ENCODE measurements at regions not wholly inside any gene's neighbourhood (a gene's known extent, or its start where the extent isn't known, plus 50 kb on each side); places are given as distances from the start of the nearest gene placed in this dataset.

DNA sequence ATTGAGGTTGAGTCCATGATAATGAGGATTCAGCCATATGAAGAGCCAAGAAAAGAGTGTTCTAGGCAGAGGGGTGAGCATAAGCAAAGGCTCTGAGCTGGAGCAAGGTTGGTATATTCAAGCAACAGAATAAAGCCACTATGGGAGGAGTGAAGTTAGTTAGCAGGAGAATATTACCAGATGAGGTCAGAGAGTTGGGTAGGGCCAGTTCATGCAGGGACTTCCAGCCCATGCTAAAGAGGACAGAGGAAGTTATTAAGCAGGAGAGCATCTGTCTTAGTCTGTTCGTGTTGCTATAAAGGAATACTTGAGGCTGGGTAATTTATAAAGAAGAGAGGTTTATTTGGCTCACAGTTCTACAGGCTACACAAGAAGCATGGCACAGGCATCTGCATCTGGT is 57.1 kb upstream of the ATG10 start:
- DNase-seq (ENCODE audit: low spot score) = no peak

DNA sequence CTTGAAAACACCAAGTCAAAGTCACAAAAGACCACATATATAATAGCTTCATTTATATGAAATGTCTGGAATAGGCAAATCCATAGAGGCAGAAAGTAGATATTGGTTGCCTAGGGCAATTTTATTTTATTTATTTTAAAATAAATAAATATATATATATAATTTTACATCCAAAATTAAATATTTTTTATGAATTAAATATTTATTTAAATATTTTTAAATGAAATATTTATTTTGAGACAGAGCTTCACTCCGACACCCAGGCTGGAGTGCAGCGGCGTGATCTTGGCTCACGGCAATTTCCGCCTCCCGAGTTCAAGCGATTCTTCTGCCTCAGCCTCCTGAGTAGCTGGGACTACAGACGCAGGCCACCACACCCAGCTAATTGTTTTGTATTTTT is 58.9 kb upstream of the ATG10 start:
- no peak for DNase-seq (ENCODE audit: low spot score)

DNA sequence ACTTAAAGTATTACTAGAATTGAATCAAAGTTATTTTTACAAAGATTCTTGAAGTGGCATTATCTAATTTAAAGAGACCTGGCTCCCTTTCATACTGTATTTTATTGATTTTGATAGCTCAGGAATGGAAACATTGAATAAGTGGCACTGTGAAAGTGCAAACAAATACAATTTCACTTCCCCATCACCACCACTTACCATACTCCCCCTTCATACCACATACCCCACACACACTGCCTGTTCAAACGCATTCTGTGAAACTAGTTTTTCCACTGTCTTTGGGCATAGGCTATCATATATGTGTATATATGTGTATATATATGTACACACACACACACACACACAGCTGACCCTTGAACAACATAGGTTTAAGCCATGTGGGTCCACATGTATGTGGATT is 62.1 kb upstream of the ATG10 start:
- no peak for DNase-seq (ENCODE audit: low spot score)

DNA sequence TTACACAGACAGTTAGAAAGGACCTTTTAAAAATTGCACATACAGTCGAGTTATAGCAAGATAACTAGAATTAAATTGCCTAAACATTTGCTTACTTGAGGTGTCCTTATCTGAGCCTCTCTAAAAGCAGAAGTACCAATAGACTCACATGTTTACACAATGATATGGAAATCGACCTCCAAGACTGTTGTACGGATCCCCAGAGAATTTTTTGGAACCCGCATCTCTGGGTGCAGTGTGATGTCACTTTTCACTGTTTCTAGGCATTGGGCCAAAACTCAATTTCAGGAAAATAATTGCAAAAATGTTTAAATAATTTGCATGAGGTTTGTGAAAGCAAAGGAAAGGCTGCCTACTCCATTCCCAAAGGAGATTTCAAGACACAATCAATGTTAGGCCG is 63.1 kb upstream of the ATG10 start:
- no peak for DNase-seq (ENCODE audit: low spot score)

DNA sequence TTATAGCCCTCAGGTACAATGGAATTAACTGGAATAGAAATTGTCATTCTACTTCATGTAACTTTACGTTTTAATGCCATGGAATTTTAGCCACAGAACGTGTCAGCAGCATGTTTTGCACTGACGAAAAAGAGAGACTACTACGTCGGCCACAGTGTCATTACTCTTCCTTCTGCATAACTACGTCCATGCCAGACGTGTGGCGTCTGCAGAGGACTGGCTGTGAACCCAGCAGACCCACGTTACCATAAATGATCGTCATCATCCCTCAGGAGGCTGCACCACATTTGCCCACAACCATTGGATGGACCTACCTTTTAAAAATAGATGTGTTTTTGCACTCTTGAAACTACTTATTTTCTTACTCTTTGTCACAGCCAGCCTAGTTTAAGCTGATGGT is 63.8 kb upstream of the ATG10 start:
- no peak for DNase-seq (ENCODE audit: low spot score)

DNA sequence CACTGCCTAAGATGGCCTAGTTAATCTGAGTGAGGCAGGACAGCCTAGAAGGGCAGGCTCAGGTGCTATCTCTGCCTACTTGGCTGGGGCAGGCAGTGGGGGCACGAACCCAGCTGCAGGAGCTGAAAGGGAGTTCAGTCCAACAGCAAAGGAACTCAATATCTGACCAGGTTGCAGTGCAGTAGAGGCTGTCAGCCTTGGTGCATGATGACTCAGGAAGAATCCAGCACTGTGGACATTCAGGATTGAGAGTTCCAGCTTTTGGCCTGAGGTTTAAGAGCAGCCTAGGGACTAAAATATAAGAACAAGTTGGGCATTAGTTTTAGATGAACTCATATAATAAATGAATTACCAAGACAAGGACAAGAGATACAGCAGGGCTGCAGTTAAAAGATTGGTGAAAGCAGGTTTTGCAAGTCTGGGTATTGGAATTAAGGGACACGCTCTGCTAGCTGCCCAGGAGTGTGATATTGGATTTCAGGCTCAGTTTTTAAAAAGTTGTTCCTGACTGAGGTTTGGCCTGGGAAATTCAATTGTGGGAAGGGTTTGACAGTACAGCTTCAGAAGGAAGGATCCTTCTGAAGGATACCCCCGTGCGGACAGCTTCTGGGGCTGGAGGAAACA is 64.7 kb upstream of the ATG10 start:
- DNase-seq (ENCODE audit: low spot score) = no peak

DNA sequence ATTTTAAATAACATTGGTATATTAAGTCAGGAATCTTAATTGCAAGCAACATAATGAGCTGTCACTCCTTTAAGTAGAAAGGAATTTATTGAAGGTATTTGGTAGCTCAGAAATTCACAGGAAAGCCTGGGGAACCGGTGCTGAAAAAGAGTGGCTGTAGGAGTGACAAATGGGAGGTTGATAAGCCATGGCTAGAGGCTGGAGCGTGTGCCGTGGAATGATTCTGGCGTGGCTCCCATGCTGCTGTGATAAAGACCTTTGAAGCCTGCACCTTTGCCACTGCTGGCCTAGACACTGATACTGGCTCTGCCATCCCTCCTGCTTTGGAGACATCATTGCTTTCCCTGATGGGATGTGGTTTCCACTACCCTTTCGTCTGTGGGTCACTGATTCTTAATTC is 65.7 kb upstream of the ATG10 start:
- DNase-seq (ENCODE audit: low spot score) = no peak

DNA sequence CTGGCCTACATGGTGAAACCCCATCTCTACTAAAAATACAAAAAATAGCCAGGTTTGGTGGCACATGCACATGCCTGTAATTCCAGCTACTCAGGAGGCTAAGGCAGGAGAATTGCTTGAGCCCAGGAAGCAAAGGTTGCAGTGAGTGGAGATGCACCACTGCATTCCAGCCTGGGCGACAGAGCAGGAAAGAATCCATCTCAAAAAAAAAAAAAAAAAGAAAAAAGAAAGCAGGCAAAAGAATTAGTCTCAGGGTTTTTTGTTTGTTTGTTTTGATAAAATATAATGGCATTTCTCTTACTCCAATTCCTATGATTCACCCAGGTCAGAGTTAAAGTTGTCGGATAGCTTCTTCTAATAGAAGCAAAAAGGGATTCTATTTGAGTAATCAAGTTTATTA is 67.0 kb upstream of the ATG10 start:
- DNase-seq (ENCODE audit: low spot score) = no peak

DNA sequence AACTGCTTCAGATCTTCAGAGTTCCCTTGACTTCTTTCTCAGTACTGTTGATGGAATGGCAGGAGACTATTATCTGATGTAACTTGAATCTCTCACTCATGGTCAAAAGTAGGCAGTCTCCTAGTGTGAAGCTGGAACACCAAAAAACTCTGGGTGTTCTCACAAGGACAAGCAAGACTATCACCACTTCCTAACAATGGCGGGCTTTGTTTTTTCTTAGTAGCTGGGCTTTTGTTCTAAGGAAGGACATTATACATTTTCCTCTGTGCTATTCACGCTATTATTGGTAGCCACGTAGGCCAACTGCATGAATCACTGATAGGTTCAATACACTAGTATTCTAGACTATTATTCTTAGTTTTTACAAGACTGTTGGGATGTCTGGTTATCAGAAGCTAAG is 67.7 kb upstream of the ATG10 start:
- DNase-seq (ENCODE audit: low spot score) = no peak

DNA sequence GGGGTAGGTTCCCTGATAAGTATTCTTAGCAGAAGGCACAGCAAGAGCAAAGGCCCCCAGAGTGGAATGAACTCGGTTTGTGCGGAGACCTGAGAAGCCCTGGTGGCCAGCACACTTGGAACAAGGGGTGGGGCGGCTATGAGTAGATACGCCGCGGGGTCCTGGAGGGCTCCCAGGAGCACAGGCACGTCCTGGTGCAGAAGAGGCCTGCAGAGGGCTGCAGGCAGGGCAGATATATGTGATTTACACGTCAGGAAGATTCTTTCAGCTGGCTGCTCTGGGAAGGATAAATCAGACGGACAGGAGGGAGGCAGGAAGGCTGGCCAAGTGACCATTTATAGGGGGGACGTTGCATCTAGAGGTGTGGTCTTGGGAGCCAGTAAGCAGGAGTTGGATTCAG is 70.2 kb upstream of the ATG10 start:
- DNase-seq (ENCODE audit: low spot score) = no peak

DNA sequence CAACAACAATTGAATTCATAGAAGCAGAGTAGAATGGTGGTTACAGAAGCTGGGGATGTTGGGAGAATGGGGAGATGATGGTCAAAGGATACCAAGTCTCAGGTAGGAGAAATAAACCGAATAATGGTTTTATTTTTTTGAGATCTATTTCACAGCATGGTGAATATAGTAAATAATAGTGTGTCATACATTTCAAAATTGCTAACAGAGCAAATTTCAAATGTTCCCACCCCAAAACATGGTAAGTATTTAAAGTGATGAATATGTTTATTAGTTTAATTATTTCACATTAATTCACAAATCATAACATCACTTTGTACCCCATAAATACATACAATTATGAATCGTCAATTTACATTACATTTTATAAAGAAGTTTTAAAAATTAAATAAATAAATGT is 72.7 kb upstream of the ATG10 start:
- DNase-seq (ENCODE audit: low spot score) = no peak

DNA sequence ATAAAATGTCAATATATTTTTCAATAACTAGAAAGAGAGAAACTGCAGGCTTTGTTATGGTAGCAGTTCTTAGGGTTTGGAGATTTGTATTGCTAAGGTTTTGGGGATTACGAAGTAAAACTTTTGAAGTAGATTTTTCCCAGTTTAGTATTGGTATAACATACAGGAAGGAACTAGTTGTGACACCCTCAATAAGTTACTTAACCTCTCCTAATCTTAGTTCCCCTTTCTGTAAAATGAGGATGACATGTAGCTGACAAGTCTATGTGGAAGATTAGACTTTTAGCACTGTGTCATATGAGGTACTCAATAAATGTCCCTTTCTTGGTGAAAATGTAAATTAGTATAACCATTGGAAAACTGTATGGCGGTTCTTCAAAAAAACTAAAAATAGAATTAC is 73.4 kb upstream of the ATG10 start:
- no peak for DNase-seq (ENCODE audit: low spot score)

DNA sequence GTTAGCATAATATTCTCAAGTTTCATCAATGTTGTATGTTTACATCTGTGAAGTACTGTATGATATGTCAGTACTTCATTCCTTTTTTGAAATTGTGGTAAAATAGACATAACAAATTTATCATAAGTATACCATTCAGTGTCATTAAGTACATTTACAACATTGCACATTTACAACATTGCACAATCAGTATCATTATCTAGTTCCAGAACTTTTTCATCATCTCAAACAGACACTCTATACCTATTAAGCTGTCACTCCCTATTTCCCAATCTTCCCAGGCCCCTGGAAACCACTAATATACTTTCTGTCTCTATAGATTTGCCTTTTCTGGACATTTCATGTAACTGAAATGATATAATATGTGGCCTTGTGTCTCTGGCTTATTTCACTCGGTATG is 75.1 kb upstream of the ATG10 start:
- no peak for DNase-seq (ENCODE audit: low spot score)

DNA sequence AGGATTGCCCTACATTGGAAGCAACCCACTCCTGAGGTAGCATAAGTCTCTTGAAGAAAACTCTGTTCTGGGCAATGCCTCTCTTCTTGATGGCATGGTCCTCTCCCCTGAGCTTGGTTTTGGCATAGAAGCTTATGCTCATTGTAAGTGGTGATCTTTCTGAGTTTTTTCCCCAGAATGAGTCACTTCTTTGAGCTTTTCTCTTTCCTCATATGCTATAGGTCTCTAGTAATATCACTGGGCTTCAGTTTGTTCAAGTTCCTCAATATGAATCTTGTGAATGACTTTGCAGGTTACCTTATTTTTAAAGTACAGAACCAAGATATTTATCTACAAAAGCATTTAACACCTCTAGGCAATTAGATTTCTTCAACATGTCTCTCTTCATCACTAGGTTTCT is 76.5 kb upstream of the ATG10 start:
- no peak for DNase-seq (ENCODE audit: low spot score)

DNA sequence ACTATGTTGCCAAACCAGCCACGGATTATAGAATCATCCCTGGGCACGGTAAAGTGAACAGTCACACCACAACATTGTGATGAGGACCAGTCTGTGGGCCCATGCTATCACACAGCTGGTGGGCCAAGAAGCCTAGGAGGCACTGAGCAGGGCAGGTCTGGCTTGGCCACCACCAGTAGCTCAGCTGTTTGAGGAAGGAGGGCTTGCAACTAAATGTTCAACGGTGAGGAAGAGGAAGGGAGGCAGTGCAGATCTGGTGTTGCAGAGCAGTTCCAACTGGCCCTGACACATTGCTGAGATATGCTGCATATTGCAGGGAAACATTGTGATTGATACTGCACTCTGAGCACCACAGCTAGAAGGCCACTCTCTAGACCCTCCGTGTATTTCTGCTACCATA is 77.9 kb upstream of the ATG10 start:
- no peak for DNase-seq (ENCODE audit: low spot score)

DNA sequence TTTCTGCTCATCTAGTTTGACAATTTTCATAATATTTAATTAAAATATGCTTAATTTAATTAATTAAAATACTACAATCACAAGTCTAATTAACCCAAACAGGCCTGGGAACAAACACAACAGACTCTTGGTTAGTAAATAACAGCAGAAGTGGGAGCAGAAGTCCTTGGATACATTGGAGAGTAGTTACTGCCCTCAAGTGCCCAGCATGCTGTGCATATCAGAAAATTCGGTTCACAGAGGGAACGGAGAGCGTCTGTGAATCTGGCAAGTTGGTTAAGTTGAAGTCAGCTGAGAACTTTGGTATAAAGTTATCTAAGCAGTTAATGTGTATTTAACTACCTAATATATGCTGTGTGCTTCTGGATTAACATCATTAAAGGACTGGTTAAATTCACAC is 87.0 kb upstream of the ATG10 start:
- DNase-seq (ENCODE audit: low spot score) = no peak

DNA sequence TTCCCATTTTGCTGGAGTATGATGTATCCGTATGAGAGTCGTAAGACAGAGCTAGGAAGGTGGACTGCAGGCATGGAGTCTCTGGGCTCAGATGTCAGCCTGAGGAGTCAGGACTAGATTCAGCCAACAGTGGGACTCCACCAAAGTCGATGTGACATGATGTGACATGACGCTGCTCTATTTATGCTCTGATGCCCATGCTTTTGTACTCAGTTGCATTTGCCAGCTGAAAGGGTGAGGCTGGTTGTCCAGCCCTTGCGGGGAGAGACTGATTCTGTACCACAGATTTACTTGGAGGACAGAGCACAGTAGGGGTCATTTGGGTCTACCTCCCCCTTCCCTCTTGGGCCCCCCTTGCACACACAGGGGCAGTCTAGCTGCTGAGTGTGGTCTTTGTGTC is 88.5 kb upstream of the ATG10 start:
- no peak for DNase-seq (ENCODE audit: low spot score)

DNA sequence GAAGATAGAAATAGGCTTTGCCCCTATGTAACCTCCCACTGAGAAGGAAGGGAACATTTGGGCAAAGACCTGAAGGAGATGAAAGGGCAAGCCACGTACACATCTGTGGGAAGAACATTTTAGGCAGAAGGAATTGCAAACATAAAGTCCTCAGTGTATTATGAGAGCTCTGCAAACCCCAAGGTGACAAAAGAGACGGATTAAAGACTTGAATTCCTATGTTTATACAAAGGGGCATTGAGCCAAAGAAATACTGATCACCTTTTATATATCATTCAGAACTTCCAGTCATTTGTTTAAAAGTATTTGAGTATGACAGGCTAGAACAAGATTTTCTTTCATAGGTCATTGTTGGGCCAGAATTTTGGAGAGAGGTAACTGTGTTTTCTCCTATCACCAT is 90.2 kb upstream of the ATG10 start:
- DNase-seq (ENCODE audit: low spot score) = no peak

DNA sequence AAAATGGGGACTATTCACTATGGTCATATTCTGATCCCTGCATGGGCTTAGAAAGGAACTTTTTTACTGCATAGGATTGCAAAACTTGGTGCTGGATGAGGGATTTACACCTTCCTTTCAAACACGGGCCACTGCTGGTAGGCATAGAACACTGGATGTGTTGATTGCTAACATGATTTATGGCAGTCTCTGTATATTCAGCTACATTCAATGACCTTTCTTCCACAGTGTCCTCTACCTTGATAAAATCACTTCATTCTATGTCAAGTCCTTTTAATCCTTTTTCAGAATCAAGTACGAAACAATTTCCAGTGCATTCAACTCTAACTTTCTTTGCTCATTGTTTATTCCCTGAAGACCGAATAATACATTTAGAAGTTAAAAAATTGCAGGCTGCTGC is 91.9 kb upstream of the ATG10 start:
- no peak for DNase-seq (ENCODE audit: low spot score)

DNA sequence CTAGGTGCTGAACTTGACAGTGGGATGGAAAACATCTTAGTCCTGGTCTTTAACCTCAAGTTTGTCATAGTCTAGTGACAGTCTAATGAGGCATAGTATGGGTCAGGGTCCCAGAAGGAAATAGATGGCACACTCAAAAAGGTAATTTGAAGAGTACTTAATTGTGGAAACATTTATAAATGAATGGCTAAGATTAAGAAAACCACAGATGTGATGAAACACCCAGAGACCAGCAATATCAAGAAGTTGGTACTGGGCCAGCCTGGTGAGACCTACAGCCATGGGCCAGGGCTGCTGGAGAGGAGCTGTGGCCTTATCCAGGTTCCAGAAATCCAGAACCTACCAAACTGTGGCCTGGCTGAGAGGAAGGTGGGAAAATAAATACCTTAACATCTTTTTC is 93.5 kb upstream of the ATG10 start:
- DNase-seq (ENCODE audit: low spot score) = no peak

DNA sequence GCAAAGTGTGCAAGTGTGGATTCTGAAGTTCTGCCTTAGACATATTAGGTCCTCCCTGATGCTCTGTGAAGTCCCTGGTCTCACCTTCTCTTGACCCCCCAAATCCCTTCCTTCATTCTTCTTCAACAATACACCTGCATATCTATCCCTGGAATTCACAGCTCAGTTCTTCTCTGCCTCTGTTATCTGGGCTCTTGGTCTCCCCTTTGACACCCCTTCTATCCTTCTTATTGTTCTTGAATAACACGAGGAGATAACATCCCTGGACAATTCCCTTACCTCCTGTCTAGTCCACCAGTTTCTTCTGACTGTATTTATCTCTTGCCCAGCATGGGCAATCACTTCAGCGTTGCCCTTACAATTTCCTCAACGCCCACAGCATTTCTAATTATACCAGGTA is 104.8 kb upstream of the ATG10 start:
- no peak for DNase-seq (ENCODE audit: low spot score)

DNA sequence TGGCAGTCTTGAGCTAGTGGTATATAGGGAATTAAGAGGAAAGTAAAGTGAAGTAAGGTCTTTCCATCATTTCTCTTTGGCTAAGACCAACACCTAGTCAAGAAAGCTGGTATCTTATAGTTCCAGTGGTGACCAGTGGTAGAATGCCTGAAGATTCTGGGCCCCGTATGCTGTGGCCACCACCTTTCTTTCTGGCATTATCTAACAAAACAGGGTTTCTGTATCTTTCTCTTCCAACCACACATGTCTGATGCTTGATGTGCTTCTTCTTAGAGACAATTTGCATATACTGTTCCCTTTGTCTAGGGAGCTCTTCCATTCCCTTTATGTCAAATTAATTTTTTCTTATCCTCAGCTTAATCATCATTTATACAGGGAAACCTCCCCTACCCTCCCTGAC is 109.9 kb upstream of the SSBP2 start:
- DNase-seq (ENCODE audit: low spot score) = no peak

DNA sequence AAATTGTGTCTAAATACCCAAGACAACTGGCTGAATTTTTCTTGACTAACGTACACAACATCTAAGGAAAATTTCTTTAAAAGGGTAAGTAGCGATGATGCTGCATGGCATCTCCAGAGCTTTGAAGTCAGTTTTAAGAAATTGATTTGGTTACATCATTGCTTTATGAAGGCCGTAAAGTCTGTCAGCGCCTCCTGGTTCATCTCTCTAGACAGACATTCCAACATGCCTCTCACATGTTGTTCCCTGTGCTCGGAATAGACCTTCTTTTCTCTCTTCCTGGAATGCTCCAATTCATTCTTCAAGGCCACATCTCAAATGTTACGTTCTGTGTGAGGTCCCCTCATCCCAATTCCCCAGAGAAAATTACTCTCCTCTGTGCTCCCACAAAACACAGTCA is 108.7 kb upstream of the SSBP2 start:
- no peak for DNase-seq (ENCODE audit: low spot score)

DNA sequence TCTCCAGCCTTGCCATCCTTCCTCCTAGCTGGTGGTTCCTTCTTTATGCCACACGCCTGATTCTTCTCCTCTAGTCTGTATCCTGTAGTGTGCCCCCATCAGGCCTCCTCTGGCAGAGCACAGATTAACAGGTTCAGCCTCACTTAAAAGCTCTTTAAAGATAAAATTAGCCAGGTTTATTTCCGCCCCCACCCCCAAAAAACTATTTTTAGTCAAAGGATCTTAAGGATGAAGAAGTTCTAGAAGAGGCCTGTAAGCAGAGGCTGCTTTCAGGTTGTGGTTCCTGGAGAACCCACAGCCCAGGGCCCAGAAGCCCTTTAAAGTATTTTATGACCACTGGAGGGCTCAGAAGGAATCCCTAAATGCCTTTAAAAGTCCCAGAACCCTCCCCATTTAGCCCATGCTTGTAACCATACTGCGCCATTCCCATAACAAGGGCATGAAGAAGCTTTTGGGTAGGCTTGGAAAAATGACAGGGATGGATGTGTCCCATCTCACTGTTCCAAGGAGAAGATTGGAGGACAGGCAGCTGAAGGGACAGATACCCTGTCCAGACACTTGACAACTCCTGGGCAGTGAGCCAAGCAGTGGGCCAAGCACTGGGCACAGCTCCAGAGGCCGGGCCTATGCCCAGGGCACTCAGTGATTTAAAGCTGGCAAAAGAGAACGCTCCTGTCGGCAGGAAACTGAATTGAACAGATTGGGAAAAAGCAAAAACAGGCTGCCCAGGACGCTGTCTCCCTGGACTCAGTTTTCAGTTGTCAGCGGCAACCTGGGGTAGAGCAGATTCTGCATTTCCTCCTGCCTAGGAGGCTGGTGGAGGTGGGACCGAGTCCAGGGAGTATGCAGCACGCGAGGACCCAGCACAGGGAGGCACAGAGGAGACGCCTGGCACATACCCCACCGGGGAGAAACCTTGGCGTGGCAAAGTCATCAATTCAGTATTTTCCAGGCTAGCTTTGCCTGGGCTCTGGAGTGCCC is 106.3 kb upstream of the SSBP2 start:
- no peak for DNase-seq (ENCODE audit: low spot score)
